Renal cortical epithelial cell (primary cell): ENCODE measurements at regions not wholly inside any gene's neighbourhood (a gene's known extent, or its start where the extent isn't known, plus 50 kb on each side); places are given as distances from the start of the nearest gene placed in this dataset.
A peak's percentile ranks its signal among the peaks of the same experiment; 100 is the strongest.
"Not testable (repeated sequence)": the region's sequence is repeated elsewhere in the genome, so short reads cannot be mapped to it uniquely, and the experiment has no call there.

Experiments used
- DNase-seq: peaks from one replicate; pipeline ENCODE4 v3.0.0-alpha.2; 2011; ENCODE audit warnings: low read depth

DNA sequence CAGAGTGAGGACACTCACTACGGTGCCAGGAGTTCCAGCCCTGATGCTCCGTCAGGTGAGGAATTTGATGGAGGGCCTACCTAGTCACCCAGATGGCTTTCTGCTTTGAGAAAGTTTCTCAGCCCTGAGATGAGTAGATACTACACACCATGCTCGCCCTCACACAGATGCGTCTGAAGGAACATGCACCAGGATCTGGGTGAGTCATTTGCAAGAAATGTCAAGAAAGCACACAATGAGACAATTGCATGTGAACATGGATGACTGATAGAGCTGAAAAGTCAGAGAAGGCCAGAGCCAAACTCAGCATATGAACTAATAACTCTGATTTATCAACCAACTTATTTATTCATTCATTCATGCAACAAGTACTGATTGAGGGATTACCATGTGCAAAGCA lies 483.9 kb downstream of the OMA1 start:
- peak; percentile 73 for DNase-seq

DNA sequence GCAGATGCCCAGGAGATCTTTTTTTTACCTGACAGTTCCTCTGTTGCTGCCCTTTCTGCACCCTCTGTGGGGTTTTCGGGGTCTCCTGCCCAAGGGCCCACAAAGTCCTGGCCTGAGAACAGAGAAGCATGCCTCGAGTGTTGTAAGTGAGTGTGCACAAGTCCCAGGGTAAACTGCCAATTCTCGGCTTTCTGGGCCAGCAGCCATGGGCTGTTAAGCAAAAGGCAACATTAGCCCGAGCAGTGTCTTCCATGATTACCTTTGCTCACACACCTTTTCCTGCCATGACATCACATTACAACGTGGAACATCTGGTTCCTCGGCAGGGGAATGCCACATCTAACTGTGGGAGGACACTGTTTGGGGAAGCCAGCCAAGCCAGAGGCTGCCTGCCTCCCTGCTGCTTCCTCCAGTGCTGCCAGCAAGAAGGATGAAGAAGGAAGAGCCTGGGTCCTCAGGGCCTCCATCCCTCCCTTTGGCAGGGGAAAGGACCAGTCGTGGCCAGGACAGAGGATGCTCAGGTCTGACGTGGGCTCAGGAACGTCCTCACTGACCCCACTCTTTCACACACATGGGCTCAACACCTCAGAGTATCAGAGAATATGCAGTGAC lies 485.9 kb downstream of the OMA1 start:
- no peak for DNase-seq

DNA sequence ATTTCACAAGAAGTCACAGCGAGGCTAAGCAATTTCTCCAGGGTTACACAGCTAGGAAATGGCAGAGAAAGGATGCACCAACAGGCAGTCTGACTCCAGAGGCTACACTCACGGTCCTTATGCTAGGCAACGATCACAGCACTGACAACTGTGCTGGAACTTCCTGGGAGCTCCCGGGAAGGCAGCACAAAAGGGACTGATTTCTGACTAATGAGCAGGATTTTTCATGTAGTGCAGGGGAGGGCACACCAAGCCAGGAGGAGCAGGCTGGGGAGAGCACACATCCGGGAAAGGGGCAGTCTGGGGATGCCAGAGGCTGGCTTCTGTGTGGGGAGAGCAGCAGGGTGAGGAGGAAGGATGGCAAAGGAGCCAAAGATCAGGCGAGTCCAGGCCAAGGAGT lies 486.7 kb downstream of the OMA1 start:
- no peak for DNase-seq

DNA sequence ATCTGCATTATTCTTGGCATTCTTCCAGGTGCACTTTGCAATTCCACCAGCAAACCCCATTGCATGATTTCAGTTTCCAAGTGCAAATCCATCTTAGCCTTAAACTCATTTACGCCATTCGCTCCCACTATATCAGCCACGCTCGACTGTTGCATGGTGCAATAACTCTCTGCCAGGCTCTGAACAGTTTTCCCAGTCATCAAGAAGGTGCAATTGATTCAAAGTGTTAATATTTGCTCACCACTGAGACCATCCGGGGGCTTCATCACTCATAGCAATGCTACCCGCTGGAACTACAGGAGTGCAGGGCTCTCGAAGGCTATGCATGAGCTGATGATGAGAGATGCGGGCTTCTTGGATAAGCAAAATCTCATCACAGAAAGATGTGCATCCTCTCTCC lies 488.2 kb downstream of the OMA1 start:
- no peak for DNase-seq

DNA sequence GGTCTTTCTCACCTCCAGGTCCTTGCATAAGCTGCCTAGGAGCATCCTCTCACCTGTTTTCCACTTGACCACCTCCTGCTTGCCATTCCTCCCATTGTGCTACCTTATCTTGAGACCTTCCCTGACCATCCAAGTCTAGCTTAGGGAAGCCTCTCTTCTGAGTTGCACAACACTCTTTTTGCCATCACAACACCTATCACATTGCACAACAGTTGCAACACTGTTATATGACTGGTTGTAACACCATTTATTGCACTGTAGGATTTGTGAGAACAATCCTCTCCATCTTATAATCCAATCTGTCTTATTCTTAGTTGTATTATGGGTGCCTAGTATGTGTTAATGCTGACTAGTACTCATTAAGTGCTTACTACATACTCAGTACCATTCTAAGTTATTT lies 488.7 kb downstream of the OMA1 start:
- peak; percentile 2 for DNase-seq

DNA sequence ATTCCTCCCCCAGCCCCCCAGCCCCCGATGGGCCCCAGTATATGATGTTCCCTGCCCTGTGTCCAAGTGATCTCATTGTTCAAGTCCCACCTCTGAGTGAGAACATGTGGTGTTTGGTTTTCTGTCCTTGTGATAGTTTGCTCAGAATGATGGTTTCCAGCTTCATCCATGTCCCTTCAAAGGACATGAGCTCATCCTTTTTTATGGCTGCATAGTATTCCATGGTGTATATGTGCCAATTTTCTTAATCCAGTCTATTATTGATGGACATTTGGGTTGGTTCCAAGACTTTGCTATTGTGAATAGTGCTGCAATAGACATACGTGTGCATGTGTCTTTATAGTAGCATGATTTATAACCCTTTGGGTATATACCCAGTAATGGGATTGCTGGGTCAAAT lies 495.3 kb downstream of the OMA1 start:
- not testable (repeated sequence) for DNase-seq

DNA sequence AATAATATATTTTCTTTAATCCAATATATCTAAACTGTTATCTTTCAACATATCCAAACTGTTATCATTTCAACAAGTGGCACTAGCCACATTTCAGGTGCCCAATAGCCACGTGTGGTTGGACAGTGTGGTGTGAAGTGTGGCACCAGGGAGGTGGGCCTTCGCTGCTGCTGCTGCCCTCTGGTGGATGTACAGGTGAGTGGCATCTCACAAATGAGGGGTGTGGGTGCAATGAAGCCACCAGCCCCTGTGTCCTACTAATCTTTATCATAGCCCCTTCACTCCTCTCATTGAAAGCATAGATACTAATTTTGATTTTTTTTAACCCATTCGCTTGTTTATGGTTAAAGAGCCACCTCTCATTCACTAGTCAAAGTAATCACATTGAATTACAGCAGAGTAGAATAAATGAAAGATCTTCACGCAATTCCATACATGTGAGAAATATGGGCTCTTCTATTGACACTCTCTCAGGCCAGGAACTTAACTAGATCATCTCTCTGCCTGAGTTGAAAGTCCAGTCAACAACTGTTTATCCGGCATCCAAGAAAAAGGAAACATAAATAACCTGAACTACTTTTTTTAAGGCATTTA lies 499.2 kb downstream of the OMA1 start:
- no peak for DNase-seq

DNA sequence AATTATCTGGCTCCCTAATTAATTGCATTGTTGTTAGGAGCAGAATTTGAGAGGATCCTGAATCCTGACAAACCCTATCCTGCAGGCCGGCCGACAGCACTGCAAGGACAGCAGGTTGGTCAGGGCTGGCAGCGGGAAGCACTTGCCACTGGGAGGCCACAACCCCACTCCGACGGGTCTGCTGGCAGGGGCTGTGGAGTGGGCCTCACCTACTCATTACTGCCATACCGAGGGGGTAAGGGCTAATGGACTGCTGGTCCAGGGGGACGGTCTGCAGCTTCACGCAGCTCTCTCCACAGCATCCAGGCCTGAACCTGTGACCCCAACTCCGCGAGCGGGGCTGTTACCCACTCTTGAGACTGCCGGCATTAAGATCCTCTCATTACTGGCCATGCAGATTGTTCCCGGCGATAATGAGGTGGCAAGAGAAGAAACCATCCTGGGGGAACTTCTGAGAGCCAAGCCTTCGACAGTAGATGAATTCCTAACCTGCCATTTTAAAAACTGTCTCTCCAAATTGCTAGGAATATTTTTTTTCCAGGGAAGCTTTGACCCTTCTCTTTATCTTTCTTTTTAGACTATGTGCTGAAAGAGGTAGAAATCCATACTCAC lies 501.3 kb downstream of the OMA1 start:
- DNase-seq = no peak

DNA sequence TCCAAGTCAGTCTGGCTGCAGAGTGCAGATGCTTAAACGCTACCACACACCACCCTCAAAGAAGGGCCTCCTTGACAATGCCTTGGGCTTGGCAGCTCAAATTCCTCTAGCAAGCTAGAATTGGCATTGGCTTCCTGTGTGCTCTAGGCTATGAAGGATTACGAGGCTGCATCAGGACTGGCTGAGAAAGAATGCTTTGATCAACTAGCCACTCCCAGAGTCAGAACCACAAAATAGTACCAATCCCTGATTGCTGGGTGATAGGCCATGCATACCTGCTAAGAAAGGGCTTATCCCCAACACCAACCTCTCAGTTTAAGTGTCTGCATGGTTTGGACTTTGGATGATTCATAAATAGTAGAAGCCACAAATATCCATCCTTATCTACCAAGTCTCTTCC lies 504.9 kb downstream of the OMA1 start:
- peak; percentile 82 for DNase-seq

DNA sequence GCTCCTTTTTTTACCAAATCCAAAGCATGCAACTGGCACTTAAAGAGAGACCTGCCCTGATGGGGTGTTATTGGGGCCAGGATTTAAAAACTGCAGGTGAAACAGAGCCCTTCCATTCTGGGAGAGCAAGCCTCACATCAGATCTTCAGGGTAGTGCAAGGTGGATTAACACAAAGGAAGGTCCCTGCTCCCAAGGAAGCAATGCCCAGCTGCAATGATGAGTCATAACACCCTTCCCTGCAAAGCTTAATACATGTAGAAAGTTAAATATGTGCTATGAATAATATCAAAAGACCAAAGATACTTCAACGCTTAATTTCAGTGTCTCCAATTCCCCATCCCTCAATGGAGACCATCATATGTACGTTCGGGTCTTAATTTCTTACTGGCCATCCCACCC lies 508.0 kb downstream of the OMA1 start:
- peak; percentile 26 for DNase-seq

DNA sequence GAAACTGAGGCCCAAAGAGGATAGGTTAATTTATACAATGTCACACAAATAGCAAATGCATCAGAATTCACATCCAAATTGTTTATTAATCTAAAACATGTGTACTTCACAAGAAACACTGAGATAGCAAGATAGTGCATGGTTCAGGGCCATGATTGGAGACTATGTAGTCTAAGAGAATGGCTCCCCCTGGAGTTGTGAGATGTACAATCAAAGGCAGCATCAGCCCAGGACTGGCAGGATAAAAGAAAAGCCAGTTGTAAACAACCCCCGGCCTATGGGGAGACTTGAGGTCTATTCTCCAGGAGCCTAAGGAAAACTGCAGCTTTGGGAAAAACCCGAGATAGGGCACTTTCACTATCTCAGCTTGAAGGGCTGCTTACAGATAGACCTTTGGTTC lies 511.0 kb downstream of the OMA1 start:
- no peak for DNase-seq

DNA sequence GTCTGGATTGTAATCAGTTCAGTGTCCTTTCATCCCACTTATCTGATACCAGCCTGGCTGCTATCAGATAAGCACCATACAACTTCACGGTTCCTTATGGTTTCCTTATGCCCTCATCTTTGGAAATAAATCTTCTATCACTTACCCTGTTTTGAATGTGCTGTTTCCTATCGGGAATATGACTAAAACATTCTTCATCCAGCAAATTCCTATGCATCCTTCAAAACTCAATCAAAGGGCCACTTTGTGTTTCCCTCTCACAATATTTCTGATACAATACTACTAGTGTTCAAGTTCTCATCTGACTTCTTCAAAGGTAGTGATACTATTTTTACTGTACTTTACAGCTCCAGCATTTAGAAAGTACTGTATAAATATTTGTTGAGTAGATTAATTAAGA lies 513.2 kb downstream of the OMA1 start:
- DNase-seq = no peak

DNA sequence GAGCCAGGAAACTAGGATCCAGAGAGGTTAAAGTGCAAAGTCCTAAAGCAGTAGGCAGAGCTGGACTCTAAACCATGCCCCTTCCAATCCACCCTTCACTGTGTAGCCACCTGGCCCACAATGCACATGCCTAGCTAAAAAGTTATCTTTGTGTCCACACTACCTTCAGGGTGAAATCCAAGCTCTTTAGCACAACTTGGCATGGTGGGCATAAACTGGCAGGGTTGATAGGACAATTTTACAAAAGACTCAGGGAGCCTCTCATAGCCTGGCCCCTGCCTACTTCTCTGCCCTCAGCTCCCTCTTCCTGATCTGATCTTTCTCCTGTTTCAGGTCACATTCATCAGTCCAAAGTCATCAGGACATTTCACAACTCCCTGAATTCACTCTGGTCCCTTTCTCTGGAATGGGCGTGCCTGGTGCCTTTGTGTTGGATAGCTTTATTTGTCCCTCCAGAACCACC lies 513.9 kb downstream of the OMA1 start:
- no peak for DNase-seq

DNA sequence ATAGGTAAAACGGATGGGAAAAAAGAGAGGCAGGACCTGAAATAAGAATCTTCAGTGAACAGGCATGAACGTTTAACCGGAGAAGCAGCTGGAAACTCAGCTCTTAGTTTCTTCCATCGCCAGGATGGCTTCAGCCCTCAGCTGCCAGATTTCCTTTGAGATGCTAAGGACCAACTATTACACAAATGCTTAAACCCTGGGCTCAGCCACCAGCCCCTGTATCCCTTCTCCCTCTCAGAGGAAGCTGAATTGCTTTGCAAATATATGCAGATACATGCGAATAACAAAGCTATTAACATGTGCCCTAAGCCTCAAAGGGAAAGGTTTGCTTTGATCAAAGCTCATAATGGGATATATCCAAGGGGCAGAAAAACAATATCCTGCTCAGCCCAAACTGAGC lies 515.1 kb downstream of the OMA1 start:
- no peak for DNase-seq

DNA sequence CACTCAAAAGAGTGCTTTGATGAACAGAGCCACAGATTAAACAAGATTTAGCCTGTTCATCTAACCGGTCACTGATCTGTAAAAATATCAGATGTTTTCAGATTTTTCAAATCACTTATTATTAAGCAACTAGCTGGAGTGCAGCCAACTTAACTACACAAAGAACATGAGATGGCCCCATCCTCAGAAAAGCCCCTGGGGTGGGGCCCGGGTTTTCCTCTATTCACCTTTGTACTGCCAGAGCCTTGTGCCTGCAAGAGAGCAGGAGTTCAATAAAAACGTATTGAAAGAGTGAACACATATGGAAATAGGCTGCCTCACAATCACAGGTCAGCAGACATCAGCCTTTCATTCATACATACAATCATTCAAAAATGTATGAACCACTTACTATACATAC lies 516.1 kb downstream of the OMA1 start:
- no peak for DNase-seq

DNA sequence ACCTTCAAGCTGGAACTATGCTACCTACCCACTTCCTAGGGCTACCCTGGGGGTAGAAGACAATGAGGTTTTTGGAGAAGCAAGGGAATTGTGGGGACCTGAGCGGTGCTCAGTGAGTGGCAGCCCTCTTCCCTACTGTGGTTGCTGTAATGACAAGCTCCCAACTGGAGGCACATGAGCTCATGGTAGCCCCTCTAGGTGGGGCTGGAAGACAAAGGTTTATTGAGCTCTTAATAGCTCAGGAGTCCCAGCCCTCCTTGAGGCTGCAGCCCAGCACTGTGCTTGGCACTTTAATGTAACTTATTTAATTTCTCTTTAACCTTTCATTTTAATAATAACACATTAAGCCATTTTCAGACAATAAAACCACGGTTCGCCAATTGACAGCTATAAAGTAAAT lies 528.9 kb downstream of the OMA1 start:
- no peak for DNase-seq

DNA sequence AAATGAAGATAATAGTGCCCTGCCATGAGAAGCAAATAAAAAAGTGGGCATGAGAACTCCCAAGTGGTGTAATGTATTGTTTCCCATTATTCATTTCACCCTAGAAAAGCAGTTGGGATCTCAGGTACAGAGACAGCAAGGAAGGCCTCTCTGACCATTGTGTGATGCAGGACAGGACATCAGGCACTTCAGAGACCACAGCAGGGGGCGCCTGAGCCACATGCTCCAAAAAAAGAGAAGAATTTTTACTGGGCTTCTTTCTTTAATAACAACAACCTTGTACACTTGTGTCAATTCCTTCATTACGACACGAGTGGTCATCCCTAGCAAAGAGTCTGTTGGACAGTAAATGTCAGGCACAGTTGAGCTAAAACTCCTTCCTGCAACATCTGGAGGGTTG lies 533.3 kb downstream of the OMA1 start:
- no peak for DNase-seq

DNA sequence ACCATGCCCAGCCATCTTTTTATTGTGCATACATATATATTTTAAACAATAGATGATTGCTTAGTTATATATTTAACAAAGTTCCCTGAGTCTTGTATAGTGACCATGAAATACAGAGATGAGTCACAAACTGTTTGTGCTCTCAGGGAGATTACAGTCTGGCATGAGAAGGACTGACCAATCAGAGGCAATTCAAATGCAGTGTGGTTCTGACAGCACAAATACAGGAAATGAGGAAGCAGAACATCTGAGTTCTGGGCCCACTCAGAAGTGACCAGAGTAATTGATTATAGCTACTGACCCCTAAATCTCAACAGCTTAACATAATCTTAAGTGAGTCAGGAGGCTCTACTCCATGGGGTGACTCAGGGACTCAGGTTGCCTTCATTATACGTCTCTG lies 534.5 kb downstream of the OMA1 start:
- peak; percentile 67 for DNase-seq

DNA sequence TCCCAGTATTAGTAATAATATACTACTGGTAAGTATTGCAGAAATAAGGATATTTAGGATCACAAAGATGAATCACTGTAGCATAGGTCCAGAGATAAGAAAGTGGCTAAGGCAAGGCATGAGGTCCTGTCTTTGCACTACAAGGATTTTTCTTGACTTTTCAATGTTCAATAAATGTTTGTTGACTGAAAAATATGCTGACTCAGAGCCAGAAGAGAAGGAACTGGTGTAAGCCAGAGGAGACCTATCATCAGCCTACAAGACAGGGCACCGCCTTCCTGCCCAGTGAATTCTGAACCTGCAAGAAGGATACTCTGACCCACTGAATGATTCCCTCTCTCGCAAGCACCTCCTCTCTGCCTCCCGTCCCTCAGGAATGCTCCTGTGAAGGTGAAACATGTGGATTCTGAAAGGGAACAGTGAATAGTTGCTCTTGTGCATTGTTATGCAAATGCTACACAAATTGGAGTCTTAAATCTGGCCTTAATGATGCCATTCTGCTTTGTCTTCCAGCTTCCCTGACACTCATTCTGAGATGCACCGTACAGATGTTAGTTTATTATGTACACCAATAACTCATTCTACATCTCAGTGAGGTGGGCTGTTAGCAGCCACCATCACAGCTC lies 540.0 kb downstream of the OMA1 start:
- no peak for DNase-seq

DNA sequence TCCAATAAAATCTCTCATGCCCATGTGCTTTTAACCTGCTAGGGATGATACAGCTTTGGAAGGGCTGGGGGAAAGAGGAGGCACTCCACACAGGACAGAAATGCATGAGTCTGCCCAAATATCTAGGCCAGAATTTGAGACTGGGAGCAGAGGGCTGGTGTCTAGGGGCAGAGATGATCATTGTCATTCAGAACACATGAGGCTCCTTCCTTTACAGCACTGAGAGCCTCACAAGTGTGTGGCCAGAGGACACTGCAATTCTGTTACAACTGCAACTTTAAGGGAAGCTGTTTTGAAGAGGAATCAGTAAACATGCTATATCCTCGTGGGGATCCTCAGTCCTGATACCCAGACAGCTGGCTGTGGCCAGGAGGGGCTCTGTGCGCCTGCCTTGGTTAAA lies 541.3 kb downstream of the OMA1 start:
- DNase-seq = no peak

DNA sequence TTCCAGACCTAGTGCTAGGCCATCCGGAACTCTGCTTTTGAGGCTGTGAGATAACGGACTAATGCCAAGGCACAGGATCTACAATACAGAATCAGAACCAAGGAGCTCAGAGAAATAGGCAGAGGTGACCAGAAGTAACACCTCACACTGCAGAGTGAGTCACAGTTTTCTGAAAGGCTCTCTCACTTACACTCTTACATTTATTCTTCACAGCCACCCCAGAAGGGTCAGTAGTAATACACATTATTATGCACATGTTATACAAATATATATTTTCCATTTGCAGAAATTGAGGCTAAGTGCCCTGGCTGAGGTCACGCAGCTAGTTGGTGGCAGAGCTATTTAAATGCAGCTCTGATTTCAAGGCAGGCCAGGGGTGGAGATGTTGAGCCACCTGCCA lies 542.5 kb downstream of the OMA1 start:
- no peak for DNase-seq

DNA sequence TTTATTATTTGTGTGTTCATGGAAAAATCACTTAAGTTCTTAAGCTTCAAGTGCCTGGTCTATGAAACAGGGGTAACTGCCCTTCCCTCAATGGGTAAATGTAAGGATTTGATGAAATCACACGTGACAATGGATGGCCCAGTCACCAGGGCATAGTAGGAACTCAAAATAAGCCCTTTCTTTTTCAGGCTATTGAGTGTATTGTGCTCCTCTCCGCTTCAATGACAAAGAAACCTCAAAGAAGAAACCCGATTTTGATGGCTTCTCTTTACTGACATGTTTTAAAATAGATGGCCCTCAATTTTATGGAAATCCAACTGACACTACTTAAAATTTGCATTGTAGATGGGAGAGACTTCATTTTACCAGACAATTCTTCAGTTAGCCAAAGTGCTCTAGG lies 543.5 kb downstream of the OMA1 start:
- no peak for DNase-seq

DNA sequence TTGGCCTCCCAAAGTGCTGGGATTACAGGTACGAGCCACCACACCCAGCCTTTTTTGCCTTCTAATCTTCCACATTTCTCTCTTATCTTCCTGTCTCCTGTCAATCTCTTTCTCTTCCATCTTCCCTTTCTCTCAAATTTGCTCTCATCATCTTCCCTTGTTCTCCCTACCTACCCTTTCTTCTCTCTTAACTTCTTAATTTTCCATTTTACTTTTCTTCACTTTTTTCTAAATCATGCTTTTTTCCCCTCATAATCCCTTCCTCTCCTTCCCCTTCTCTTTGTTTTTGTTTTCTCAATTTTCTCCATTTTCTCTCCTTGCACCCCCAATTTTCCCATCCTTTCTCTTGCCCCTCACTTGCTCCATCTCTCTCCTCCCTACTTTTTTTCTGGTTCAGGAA lies 545.7 kb downstream of the OMA1 start:
- no peak for DNase-seq
